GM10266 (cell line): ENCODE measurements at regions not wholly inside any gene's neighbourhood (a gene's known extent, or its start where the extent isn't known, plus 50 kb on each side); places are given as distances from the start of the nearest gene placed in this dataset.

ENCODE experiments used
- DNase-seq: peaks from one replicate; pipeline ENCODE4 v3.0.0; 2012; ENCODE audit errors: extremely low spot score
- CTCF ChIP-seq: IDR thresholded peaks from 2 replicates; pipeline ENCODE4 v1.5.1; 2012; ENCODE audit warnings: mild to moderate bottlenecking, low read depth; ENCODE audit not compliant: control insufficient read depth, insufficient read depth; ENCODE audit errors: missing control alignments

GRCh38 chr2:66212749-66213148 is 222.2 kb upstream of the MEIS1 start:
- TF ChIP-seq CTCF = no peak
- DNase-seq = no peak

- no peak for DNase-seq
- TF ChIP-seq CTCF = no peak
Measured at GRCh38 chr2:66202586-66202985, 232.3 kb upstream of the MEIS1 start.

- no peak for DNase-seq
- no peak for TF ChIP-seq CTCF
Measured at GRCh38 chr2:66201242-66201641, 233.7 kb upstream of the MEIS1 start.

- no peak for DNase-seq
- TF ChIP-seq CTCF = no peak
Measured at GRCh38 chr2:66198873-66199272, 236.1 kb upstream of the MEIS1 start.

- no peak for TF ChIP-seq CTCF
- DNase-seq = no peak
Measured at GRCh38 chr2:66192888-66193287, 242.0 kb upstream of the MEIS1 start.

- TF ChIP-seq CTCF = no peak
- no peak for DNase-seq
Measured at GRCh38 chr2:66191311-66191710, 243.6 kb upstream of the MEIS1 start.

GRCh38 chr2:66189553-66189952 is 245.4 kb upstream of the MEIS1 start:
- no peak for DNase-seq
- no peak for TF ChIP-seq CTCF

GRCh38 chr2:66186537-66186936 is 248.4 kb upstream of the MEIS1 start:
- no peak for TF ChIP-seq CTCF
- DNase-seq = no peak
